Right ventricle myocardium superior (tissue), 1 donor: ENCODE measurements at regions not wholly inside any gene's neighbourhood (a gene's known extent, or its start where the extent isn't known, plus 50 kb on each side); places are given as distances from the start of the nearest gene placed in this dataset.

ENCODE experiments used
- ATAC-seq: fragments of 200-7000 bp; cut with Tn5 transposase; one replicate; pipeline ENCODE4 v1.9.1; 2020; ENCODE audit warnings: mild to moderate bottlenecking; ENCODE audit not compliant: poor library complexity
- DNase-seq: peaks from one replicate; pipeline ENCODE4 v3.0.0-alpha.2; 2020
- intact Hi-C: fragments of 100-400 bp; cut with DNase I; formaldehyde crosslinking; loops from one replicate; pipeline ENCODE4 v1.11.2; 2022
- donor health status: DM: no; HTN: yes; CAD: no; lungs with severe emphysema.

DNA sequence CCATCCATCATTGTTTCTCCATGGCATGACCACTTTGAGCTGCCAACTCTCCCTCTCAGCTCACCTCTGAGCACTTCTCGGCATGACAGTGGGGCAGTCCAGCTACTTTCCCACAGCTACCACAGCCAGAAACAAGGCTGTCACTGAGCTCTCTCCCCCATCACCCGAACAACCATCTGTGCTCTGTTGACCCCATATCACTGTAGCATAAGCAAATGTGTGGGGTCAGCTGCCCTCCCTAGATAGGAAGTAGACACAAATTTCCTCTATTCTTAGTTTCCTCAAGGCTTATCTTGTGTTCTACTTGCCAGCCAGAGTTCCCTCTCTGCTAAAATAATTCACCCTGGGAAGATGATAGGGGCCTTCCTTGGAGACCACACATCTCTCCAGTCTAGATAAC is 82.6 kb upstream of the FUT8 start:
- DNase-seq (no peak), ATAC-seq (no peak)
- intact Hi-C loops = no loop called here

DNA sequence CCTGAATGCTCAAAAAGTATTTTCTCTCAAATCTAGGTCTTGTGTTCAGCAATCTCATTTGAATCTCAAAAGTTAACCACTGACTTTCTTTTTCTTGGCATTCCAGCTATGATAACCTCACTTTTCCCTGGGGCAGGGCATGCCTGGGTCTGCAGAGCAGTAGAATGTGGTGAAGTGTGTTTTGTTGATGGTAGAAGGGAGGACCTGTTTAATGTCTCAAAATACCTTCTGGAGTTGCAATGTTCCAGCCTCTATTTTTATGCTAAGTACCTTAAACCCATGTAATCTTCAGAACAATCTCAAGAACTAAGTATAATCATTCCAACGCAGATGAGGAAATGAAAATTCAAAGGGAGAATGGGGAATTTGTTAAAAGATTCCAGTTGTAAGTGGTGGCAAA is 82.1 kb upstream of the FUT8 start:
- intact Hi-C loops = no loop called here
- ATAC-seq = no peak
- no peak for DNase-seq

DNA sequence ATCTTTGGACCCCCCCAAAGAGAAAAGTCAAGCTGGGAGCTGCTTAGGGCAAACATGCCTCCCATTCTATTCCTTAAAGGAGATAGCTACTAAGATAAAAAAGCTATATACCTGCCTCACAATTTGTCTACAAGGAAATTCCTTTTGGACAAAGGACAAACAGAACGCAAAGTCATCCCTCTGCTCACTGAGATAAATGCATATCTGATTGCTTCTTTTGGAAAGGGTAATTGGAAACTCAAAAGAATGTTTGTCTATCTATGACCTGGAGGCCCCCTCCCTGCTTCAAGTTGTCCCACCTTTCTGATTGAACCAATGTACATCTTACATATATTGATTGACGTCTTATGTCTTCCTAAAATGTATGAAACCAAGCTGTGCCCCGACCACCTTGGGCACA is 80.9 kb upstream of the FUT8 start:
- intact Hi-C loops = no loop called here
- ATAC-seq = no peak

DNA sequence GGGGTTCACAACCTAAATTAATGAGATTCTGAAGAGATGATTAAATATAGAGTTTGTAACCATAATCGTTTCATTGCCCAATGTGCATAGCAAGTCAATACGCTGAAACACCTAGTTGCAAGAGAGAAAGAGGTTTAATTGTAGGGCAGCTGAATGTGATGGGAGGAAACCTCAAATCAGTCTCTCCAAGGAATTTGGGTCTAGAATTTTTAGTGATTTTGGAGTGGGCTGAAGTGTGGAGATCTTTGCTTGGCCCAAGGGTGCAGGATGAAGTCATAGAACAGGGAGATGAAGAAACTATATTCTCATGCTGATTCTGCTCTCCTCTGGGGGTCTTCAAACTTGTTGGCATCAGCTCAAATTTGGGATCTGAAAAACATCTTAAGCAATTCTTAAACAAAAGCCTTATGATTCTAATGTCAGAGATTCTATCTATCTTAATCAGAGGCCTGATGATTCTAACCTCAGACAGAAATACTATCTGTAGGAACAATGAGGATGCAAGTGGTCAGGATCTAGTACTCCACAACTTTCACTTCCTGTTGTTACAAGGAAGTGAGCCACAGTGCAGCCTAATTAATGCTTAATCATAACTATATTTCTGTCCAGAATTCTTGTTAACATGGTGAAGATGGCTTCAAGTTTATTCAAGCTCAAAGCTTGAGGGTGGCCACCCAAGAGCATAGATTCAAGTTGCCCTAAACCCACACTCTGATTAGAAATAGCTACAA is 80.2 kb upstream of the FUT8 start:
- intact Hi-C loops = no loop called here
- DNase-seq (no peak), ATAC-seq (no peak)

More for the DNA sequence above, 80.9 kb upstream of the FUT8 start:
- DNase-seq = no peak

DNA sequence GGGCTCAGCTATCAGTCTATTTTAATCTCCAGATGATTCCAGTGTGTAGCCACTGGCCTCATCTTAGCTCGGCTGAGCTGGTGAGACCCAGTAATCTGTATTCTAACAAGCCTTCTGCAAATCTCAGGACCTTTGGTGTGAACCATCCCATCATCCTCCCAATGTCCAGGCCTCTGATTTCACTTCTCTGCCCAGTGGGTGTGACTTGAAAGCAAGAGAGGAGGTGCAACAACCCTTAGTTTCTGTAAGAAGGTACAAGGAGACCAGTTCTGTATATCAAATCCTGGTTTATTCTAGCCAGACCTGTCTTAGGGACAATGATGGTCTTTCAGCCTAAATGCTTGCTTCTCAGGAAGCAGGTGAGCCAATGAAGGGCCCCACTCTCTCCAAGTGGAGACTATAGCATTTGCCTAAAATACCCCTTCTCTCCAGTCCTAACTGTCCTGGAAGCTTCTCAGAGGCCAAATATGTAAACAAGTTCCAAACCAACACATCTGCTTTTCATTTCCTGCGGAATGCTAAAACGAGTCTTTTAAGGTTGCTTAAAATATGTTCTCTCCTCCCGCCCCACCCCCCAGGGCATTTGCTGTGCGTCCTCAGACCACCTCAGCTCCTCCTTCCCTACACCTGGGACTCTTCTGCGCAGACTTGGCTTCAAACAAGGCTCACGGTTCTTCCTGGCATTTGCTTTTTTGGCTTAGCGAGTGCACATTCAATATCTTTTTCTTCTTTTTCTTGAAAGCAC is 78.4 kb upstream of the FUT8 start:
- ATAC-seq = peak; percentile 45
- peak; percentile 45 for DNase-seq
- intact Hi-C loops = no loop called here

DNA sequence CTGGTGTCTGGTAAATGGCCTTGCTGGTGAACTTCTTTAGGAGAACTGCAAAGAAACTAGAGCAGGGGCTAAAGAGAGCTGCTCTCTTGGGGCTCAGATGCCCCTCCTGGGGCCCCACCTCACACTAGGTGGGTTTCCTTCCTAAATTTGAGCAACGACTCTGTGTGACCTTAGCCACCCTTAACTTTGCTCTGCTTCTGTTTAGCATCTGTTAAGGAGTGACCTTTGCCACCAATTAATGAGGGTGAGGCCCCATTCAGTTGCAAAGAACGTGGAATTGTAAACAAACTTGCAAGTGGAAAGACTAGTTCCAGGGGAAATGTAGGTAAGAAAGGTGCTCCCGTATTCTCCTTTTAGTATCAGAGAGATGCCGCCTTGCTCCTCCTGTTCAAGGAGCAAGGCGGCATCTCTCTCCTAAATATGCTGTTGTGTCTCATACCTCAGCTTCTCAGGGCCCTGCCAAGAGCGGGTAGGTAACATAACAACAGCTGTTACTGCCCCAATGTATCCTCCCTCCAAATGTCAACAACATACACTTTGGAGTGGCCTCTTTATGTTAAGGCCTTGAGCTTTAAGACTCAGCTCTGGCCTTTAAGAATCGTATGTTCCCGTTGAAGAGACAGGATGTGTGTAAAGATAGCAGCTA is 77.6 kb upstream of the FUT8 start:
- intact Hi-C loops = no loop called here
- ATAC-seq = no peak
- no peak for DNase-seq

DNA sequence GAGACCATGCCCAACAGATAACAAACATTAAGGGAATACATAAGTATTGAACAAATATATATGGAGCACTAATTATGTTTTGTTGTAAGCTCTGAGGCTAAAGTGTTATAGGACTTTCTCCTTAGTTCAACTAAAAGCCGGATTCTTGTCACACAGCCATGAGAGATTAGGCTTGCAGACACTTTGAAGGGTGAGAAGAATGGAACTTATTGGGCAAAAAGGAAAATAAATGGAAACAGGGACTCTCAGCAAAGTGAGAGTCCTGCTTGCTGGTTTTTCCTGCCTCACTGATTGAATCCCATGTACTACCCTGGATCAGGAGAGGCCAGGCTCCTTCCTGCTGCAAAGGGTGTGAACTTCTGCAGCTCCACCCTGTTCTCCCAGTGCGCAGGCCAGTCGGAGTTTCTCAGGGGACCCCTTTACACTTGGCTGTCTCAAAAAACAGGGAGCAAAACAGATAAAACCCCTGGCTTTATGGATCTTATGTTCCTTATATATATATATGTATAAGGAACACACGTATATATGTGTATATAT is 77.1 kb upstream of the FUT8 start:
- DNase-seq = no peak
- no peak for ATAC-seq
- intact Hi-C loops = no loop called here

DNA sequence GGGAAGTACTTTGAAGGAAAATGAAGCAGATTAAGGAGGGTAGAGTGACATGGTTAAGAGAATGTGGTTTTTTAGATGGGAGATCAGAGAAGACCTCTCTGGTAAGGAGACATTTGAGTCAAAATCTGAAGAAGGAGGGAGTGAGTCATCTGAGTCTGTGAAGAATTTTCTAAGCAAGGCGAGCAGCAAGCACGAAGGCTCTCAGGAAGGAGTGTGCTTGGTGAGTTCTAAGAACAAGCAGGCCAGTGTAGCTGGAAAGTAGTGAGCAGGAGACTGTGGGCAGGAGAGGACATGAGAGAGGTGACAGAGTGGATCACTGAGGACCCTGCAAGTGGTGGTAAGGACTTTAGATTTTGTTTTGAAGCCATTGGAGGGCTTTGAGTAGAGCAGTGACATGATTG is 76.3 kb upstream of the FUT8 start:
- intact Hi-C loops = no loop called here
- DNase-seq = no peak
- ATAC-seq = no peak

DNA sequence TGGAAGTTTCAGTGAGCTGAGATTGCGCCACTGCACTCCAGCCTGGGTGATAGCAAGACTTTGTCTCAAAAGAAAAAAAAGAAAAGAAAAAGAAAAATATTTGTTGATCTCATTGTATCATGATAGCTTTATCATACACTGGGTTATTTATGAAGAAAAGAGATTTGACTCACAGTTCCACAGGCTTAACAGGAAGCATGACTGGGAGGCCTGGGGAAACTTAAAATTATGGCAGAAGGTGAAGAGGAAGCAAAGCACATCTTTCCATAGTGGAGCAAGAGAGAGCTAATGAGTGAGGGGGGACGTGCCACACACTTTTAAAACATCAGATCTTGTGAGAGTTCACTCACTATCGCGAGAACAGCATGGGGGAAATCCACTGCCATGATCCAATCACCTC is 72.7 kb upstream of the FUT8 start:
- ATAC-seq (no peak), DNase-seq (no peak)
- intact Hi-C loops = no loop called here

DNA sequence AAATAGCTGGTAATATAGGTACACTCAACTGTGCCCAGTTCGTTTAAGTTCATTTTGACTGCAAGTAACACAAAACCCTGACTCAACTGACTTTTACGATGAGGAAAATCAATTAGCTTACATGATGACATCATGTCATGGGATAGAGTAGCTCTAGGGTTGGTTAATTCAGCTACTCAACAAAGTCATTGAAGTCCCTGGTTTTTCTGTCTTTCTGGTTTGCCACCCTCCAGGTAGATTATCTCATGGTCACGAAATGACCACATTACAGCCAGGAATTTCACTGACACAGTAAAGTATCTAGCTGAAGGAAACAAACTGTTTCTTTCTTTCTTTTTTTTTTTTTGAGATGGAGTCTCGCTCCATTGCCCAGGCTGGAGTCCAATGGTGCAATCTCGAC is 68.5 kb upstream of the FUT8 start:
- ATAC-seq = no peak
- DNase-seq = no peak
- intact Hi-C loops = no loop called here

DNA sequence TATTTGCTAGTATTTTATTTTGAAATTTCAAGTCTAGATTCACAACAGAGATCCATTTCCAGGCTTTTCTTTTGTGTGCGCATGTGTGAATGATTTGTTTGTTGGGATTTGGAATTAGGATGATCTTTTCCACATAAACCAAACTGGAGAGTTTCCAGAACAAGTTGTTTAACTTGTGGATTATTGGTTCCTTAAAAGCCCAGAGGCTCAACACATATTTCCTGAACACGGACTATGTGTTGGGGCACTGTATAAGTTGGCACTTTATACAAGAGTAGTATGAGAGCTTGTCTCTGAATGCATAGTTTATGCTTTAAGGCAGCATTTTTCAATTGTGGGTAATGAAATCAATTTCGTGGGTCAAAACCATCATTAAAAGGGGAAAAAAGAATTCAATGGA is 67.3 kb upstream of the FUT8 start:
- no peak for ATAC-seq
- intact Hi-C loops = no loop called here
- DNase-seq = no peak

DNA sequence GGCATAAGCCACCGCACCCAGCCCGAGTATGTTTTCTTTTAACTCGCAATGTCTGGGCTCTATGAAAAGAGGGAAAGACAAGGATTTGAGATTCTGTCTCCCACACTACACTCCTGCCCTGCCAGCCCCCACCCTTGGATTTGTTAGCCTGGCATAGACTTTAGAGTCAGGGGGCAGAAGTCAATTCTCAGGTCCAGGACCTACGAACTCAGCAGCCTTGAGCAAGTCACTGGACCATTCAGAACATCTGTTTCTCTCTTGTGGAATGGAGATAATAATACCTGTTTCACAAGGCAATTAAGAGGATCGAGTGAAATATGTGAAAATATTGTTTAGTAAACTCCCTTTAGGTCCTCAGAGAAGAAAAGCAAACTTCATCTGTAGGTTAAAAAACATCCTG is 66.1 kb upstream of the FUT8 start:
- ATAC-seq (no peak), DNase-seq (no peak)
- intact Hi-C loops = no loop called here

DNA sequence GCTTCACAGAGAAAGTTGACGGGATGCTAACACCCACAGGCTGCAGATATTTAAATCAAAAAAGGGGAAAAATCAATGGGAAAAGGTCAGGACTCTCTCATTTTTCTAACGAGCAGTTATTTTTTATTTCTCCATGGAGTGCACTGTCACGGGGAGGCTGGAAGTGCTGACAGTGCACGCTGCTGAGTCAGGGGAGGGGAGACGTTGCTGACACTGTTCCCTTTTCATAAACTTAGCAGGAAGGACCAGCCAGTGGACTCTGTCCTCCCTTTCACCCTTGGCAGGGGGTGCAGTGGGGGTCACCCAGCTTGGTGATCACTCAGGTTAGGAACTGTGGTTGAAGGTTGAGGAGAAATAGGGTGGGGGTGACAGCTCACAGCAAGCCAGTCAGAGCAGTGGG is 65.6 kb upstream of the FUT8 start:
- DNase-seq = peak; percentile 61
- intact Hi-C loops = no loop called here
- peak; percentile 64 for ATAC-seq

DNA sequence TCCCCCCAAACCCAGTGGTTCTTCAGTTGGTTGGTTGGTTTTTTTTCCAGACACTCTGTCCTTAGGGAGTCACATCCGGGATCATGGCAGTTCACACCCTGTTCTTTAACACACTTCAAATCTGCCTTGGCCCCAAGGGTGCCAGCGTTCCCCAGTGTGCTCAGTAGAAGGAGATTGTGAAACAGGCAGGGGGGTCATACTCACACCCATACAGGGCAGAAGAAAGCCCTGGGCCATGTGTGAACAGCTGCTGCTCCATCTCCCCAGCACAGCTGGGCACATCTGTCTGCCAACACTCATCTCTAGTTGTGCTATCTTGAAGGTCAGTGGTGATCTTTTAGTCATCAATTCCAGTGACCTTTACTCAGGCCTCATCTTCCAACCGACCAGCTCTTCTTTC is 64.4 kb upstream of the FUT8 start:
- ATAC-seq = peak; percentile 43
- no peak for DNase-seq
- intact Hi-C loops = no loop called here

DNA sequence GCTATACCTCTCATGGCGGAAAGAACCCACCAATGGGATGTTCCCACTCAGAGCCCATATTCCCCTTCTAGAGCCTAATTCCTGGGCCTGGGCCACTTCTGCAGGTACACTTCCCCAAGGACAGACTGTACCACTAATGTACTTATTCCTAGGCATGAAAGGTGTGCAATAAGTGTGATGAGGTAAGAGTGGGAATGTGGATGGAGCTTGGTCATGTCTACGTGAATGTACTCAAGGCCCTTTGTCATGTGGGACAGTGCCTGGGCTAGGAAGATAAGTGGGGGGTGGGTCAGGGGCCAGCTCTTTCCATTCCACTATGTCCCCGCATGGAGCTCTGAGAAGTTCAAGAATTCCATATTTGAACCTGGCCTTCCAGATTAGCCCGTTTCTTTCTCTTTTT is 63.4 kb upstream of the FUT8 start:
- intact Hi-C loops = no loop called here
- ATAC-seq = no peak
- no peak for DNase-seq

DNA sequence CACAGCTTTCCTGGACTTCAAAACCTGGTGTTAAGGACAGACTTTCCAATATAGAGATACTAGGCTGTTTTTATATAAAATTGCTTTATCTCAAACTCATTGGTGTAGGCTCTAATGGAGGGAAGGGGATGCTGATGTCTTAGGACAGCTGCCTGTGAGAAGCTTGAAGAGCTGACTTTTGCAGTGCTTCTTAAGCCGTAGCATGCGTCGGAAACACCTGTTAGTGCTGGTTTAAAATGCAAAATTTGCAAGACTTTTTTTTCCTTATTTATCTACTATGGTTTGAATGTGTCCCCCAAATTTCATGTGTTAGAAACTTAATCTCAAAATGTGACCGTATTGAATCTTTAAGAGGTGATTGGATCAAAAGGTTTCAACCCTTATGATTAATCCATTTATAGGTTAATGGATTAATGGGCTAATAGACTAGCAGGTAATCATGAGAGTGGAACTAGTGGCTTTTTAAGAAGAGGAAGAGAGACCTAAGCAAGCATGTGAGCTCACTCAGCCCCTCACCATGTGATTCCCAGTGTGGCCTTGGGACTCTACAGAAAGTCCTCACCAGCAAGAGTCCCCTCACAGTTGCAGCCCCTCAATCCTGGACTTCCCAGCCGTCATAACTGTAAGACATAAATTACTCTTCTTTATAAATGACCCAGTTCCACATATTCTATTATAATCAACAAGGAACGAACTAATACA is 60.9 kb upstream of the FUT8 start:
- DNase-seq = no peak
- intact Hi-C loops = no loop called here
- no peak for ATAC-seq

DNA sequence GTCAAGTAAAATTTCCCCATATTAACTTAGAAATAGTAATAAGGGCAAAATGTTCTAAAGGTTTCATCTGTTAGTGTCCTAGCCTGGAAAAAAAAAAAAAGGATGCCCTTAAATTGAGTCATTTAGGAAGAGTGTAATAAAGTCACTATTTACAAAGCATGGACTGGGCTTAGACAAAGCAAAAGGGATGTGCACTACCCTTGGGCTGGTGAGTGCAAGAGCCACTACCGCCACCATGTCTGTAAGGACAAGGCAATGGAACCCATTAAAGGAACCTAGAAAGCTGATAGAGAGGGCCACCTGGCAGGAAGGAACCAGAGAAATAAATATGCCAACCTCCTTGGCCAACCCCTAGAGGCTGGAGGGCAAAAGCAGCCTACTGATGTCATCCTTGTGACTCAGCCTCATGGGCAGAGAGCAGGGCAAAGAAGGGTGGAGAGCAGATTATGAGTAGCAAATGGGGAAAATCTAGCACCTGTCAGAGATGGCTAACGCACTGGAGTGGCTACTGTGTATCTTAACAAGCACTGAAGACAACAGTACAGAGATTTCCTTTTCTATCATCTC is 59.5 kb upstream of the FUT8 start:
- DNase-seq (no peak), ATAC-seq (no peak)
- intact Hi-C loops = no loop called here

DNA sequence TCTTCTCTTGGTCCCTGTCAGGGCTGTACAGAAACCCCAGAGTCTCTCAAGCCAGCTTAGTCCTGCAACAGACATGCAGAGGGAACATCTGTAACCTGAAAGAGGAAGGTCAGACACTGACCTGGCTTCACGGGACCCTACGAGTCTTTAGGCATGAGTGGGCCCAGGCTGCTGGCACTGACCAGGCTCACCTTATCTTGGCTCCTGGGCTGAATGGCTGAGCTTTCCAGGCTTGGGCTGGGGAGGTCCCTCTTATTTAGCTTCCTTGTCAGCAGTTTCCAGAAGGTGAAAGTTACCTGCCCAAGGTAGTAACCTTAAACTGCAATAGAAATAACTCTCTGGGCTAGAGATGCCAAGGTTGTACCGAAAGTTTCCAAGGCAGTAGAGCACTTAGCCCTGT is 58.4 kb upstream of the FUT8 start:
- DNase-seq (no peak), ATAC-seq (no peak)
- intact Hi-C loops = no loop called here

DNA sequence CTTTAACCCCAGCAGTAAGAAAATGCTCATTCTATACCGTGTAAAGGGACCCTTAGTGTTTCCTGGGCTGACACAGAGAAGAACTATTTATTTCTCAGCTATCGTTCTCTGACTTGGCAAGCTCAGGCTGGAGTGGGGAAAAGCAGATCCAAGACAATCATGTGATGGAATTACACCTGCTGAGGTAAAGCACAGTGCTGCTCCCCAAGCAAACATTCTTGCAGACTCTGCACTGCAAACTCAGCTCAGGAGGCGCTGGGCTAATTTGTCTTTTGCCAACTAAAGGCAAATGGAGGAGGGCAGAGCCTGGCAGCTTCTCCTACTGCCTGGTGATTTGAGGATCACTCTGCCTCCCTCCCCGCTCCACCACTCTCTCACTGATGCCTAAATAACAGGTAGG is 57.8 kb upstream of the FUT8 start:
- intact Hi-C loops = no loop called here
- ATAC-seq (peak; percentile 18), DNase-seq (no peak)
